Gastroesophageal sphincter (tissue), 3 donors: ENCODE measurements at regions not wholly inside any gene's neighbourhood (a gene's known extent, or its start where the extent isn't known, plus 50 kb on each side); places are given as distances from the start of the nearest gene placed in this dataset.

ENCODE experiments used
- EP300 ChIP-seq: sonication (generic); formaldehyde crosslinking; IDR thresholded peaks from one replicate; pipeline ENCODE4 v1.6.1; 2017; ENCODE audit warnings: antibody characterized with exemption, mild to moderate bottlenecking
- POLR2A ChIP-seq, 2 donors: fragments of 450-650 bp; IDR thresholded peaks; one replicate each; pipeline ENCODE4 v1.6.1; 2017; ENCODE audit warnings: antibody characterized with exemption in 2 of 2, mild to moderate bottlenecking in 2 of 2, moderate library complexity in 1 of 2
- POLR2AphosphoS5 ChIP-seq: sonication (generic); formaldehyde crosslinking; IDR thresholded peaks from one replicate; pipeline ENCODE4 v1.6.1; 2017; ENCODE audit warnings: antibody characterized with exemption
- TF ChIP-seq, protein P1 (sequence below), 4 experiments: fragments of 200-600 bp in 2 of 4; fragments of 450-650 bp in 2 of 4; sonication (generic) in 1 of 4; IDR thresholded peaks; one replicate each; pipeline ENCODE4 v1.5.1; 2017 to 2019; ENCODE audit warnings: antibody characterized with exemption in 4 of 4, mild to moderate bottlenecking in 2 of 4, moderate library complexity in 2 of 4

GRCh38 chr3:193908181-193908744, 227.7 kb upstream of the HES1 start:
- TF ChIP-seq POLR2A (IDR thresholded peaks at IDR 0.05) (no peak), EP300 (no peak), POLR2AphosphoS5 (no peak)
- TF ChIP-seq, protein P1, sequence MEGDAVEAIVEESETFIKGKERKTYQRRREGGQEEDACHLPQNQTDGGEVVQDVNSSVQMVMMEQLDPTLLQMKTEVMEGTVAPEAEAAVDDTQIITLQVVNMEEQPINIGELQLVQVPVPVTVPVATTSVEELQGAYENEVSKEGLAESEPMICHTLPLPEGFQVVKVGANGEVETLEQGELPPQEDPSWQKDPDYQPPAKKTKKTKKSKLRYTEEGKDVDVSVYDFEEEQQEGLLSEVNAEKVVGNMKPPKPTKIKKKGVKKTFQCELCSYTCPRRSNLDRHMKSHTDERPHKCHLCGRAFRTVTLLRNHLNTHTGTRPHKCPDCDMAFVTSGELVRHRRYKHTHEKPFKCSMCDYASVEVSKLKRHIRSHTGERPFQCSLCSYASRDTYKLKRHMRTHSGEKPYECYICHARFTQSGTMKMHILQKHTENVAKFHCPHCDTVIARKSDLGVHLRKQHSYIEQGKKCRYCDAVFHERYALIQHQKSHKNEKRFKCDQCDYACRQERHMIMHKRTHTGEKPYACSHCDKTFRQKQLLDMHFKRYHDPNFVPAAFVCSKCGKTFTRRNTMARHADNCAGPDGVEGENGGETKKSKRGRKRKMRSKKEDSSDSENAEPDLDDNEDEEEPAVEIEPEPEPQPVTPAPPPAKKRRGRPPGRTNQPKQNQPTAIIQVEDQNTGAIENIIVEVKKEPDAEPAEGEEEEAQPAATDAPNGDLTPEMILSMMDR (IDR thresholded peaks at IDR 0.05): no peak
